ELF-1 (cell line): ENCODE measurements at regions not wholly inside any gene's neighbourhood (a gene's known extent, or its start where the extent isn't known, plus 50 kb on each side); places are given as distances from the start of the nearest gene placed in this dataset.
"Not testable (repeated sequence)": the region's sequence is repeated elsewhere in the genome, so short reads cannot be mapped to it uniquely, and the experiment has no call there.

Experiments used
- DNase-seq: peaks from one replicate; pipeline ENCODE4 v3.0.0-alpha.2; 2016; ENCODE audit warnings: low read depth, low spot score

GRCh38 chr2:84052043-84052442 lies 407.0 kb downstream of the SUCLG1 start:
- DNase-seq = no peak

GRCh38 chr2:84048964-84049363 lies 410.1 kb downstream of the SUCLG1 start:
- DNase-seq = no peak

GRCh38 chr2:84041506-84041905 lies 417.6 kb downstream of the SUCLG1 start:
- DNase-seq = no peak

GRCh38 chr2:84040281-84040680 lies 418.8 kb downstream of the SUCLG1 start:
- no peak for DNase-seq

- DNase-seq = no peak
These were observed 420.2 kb downstream of the SUCLG1 start for GRCh38 chr2:84038866-84039265.

GRCh38 chr2:84033347-84033974 lies 425.6 kb downstream of the SUCLG1 start:
- no peak for DNase-seq

GRCh38 chr2:84031312-84032050 lies 427.6 kb downstream of the SUCLG1 start:
- no peak for DNase-seq

GRCh38 chr2:84029903-84030575 lies 429.0 kb downstream of the SUCLG1 start:
- DNase-seq = no peak

GRCh38 chr2:84026818-84027217 lies 432.3 kb downstream of the SUCLG1 start:
- no peak for DNase-seq

GRCh38 chr2:84022810-84023431 lies 436.2 kb downstream of the SUCLG1 start:
- DNase-seq = peak; percentile 40

- DNase-seq = no peak
These were observed 442.1 kb downstream of the SUCLG1 start for GRCh38 chr2:84017010-84017409.

GRCh38 chr2:84016183-84016582 lies 442.9 kb downstream of the SUCLG1 start:
- DNase-seq = no peak

GRCh38 chr2:83997889-83998288 lies 461.2 kb downstream of the SUCLG1 start:
- DNase-seq = no peak

- DNase-seq = no peak
These were observed 464.4 kb downstream of the SUCLG1 start for GRCh38 chr2:83994633-83995179.

GRCh38 chr2:83993873-83994632 lies 465.0 kb downstream of the SUCLG1 start:
- DNase-seq = no peak

GRCh38 chr2:83991992-83992391 lies 467.1 kb downstream of the SUCLG1 start:
- no peak for DNase-seq

- no peak for DNase-seq
These were observed 468.4 kb downstream of the SUCLG1 start for GRCh38 chr2:83990636-83991035.

- DNase-seq = not testable (repeated sequence)
These were observed 482.5 kb downstream of the SUCLG1 start for GRCh38 chr2:83976628-83977027.

- no peak for DNase-seq
These were observed 487.0 kb downstream of the SUCLG1 start for GRCh38 chr2:83972128-83972527.

- peak; percentile 11 for DNase-seq
These were observed 487.5 kb downstream of the SUCLG1 start for GRCh38 chr2:83971547-83971946.

- no peak for DNase-seq
These were observed 488.7 kb downstream of the SUCLG1 start for GRCh38 chr2:83970217-83970929.
